ENCODE measurements at regions not wholly inside any gene's neighbourhood (a gene's known extent, or its start where the extent isn't known, plus 50 kb on each side); places are given as distances from the start of the nearest gene placed in this dataset.

- no peaks in the 10 kb centered on the region for H3K79me2 ChIP-seq (ENCODE audit: insufficient read depth, low read length)
- H3K4me2 ChIP-seq (ENCODE audit: low read length) = no peak overlapping the region
- H3K27me3 ChIP-seq (ENCODE audit: insufficient read depth, low read length) = no peaks in the 10 kb centered on the region
- no peak overlapping the region for H3K9ac ChIP-seq (ENCODE audit: low read length)
- H2AFZ ChIP-seq (ENCODE audit: low read length) = no peak overlapping the region
- no peak overlapping the region for H3K27ac ChIP-seq (ENCODE audit: low read depth, low read length, poor library complexity, severe bottlenecking)
- TF ChIP-seq EZH2 (IDR thresholded peaks at IDR 0.05; ENCODE audit: borderline replicate concordance, low read length) (no peak), CTCF (IDR thresholded peaks at IDR 0.05; ENCODE audit: low read length) (no peak)
- no peaks in the 10 kb centered on the region for H3K9me2 ChIP-seq (ENCODE audit: low read depth, low read length)
- no peaks in the 10 kb centered on the region for H3F3A ChIP-seq (ENCODE audit: insufficient read depth, low read length)
- H3K4me3 ChIP-seq (ENCODE audit: low read depth, low read length, poor library complexity, severe bottlenecking) = no peak overlapping the region
- H3K4me1 ChIP-seq (ENCODE audit: insufficient read depth, low read length, severe bottlenecking) = no peaks in the 10 kb centered on the region
- no peaks in the 10 kb centered on the region for H4K20me1 ChIP-seq (ENCODE audit: insufficient read depth, low read length)
- no peaks in the 10 kb centered on the region for H3K9me3 ChIP-seq (ENCODE audit: low read length)
- H3K36me3 ChIP-seq (ENCODE audit: insufficient read depth, low read length) = no peaks in the 10 kb centered on the region
Observed at GRCh38 chr1:61597601-61598000, 127.3 kb downstream of the TM2D1 start.

GRCh38 chr1:61593331-61593730 lies 131.6 kb downstream of the TM2D1 start:
- Histone ChIP-seq H3K36me3 (ENCODE audit: insufficient read depth, low read length) (no peaks in the 10 kb centered on the region), H3K9ac (ENCODE audit: low read length) (no peak overlapping the region), H3K4me1 (ENCODE audit: insufficient read depth, low read length, severe bottlenecking) (no peaks in the 10 kb centered on the region), H3K27ac (ENCODE audit: low read depth, low read length, poor library complexity, severe bottlenecking) (no peak overlapping the region), H3K79me2 (ENCODE audit: insufficient read depth, low read length) (no peaks in the 10 kb centered on the region), H2AFZ (ENCODE audit: low read length) (no peak overlapping the region), H3K9me2 (ENCODE audit: low read depth, low read length) (no peaks in the 10 kb centered on the region), H3K27me3 (ENCODE audit: insufficient read depth, low read length) (0 out of 2 replicates have a peak, but pooled peaks cover 4% of the 10 kb centered on the region), H3K4me3 (ENCODE audit: low read depth, low read length, poor library complexity, severe bottlenecking) (no peak overlapping the region), H3K9me3 (ENCODE audit: low read length) (no peaks in the 10 kb centered on the region), H3K4me2 (ENCODE audit: low read length) (no peak overlapping the region), H4K20me1 (ENCODE audit: insufficient read depth, low read length) (no peaks in the 10 kb centered on the region), H3F3A (ENCODE audit: insufficient read depth, low read length) (no peaks in the 10 kb centered on the region)
- TF ChIP-seq EZH2 (IDR thresholded peaks at IDR 0.05; ENCODE audit: borderline replicate concordance, low read length) (no peak), CTCF (IDR thresholded peaks at IDR 0.05; ENCODE audit: low read length) (no peak)

- Histone ChIP-seq H3K79me2 (ENCODE audit: insufficient read depth, low read length) (no peaks in the 10 kb centered on the region), H3K4me3 (ENCODE audit: low read depth, low read length, poor library complexity, severe bottlenecking) (no peak overlapping the region), H3K4me1 (ENCODE audit: insufficient read depth, low read length, severe bottlenecking) (no peaks in the 10 kb centered on the region), H3K36me3 (ENCODE audit: insufficient read depth, low read length) (no peaks in the 10 kb centered on the region), H4K20me1 (ENCODE audit: insufficient read depth, low read length) (no peaks in the 10 kb centered on the region), H3K9me2 (ENCODE audit: low read depth, low read length) (no peaks in the 10 kb centered on the region), H3K27me3 (ENCODE audit: insufficient read depth, low read length) (0 out of 2 replicates have a peak, but pooled peaks cover 4% of the 10 kb centered on the region), H3K9ac (ENCODE audit: low read length) (no peak overlapping the region), H3F3A (ENCODE audit: insufficient read depth, low read length) (no peaks in the 10 kb centered on the region), H3K4me2 (ENCODE audit: low read length) (no peak overlapping the region), H3K27ac (ENCODE audit: low read depth, low read length, poor library complexity, severe bottlenecking) (no peak overlapping the region), H3K9me3 (ENCODE audit: low read length) (no peaks in the 10 kb centered on the region), H2AFZ (ENCODE audit: low read length) (no peak overlapping the region)
- TF ChIP-seq EZH2 (IDR thresholded peaks at IDR 0.05; ENCODE audit: borderline replicate concordance, low read length) = no peak
- TF ChIP-seq CTCF (IDR thresholded peaks at IDR 0.05; ENCODE audit: low read length) = no peak
Observed at GRCh38 chr1:61591351-61591750, 133.6 kb downstream of the TM2D1 start.

Measured in OCI-LY1 (cell line).